ENCODE measurements at regions not wholly inside any gene's neighbourhood (a gene's known extent, or its start where the extent isn't known, plus 50 kb on each side); places are given as distances from the start of the nearest gene placed in this dataset.

- H3K9me2 ChIP-seq (ENCODE audit: insufficient read depth), result no peaks in the 10 kb centered on the region
- no peaks in the 10 kb centered on the region for H3F3A ChIP-seq (replicated peaks; ENCODE audit: low read depth)
- no peaks in the 10 kb centered on the region for H4K20me1 ChIP-seq (replicated peaks; ENCODE audit: insufficient read depth)
- Mint-ChIP-seq H3K9me3 (no peaks in the 10 kb centered on the region), H3K4me1 (no peaks in the 10 kb centered on the region), H3K27ac (no peak overlapping the region), H3K4me3 (no peak overlapping the region), H3K36me3 (ENCODE audit: low read depth) (no peaks in the 10 kb centered on the region), H3K27me3 (ENCODE audit: insufficient read depth, low read depth, poor library complexity) (no peaks in the 10 kb centered on the region)
- no peak overlapping the region for H3K4me2 ChIP-seq
- TF ChIP-seq JUNB (IDR thresholded peaks at IDR 0.05; ENCODE audit: unreplicated experiment), result no peak
- no peak for TF ChIP-seq NANOG (IDR thresholded peaks at IDR 0.05; ENCODE audit: borderline replicate concordance)
- TF ChIP-seq REST (IDR thresholded peaks at IDR 0.05; ENCODE audit: unreplicated experiment), result no peak
- no peak for TF ChIP-seq POLR2AphosphoS5 (IDR thresholded peaks at IDR 0.05; ENCODE audit: low read depth)
- no peak for TF ChIP-seq CREB1 (CRISPR knock-in tag; IDR thresholded peaks at IDR 0.05; ENCODE audit: low read depth)
- no peak for TF ChIP-seq ETS1 (IDR thresholded peaks at IDR 0.05)
- no peak for TF ChIP-seq EZH2phosphoT487 (IDR thresholded peaks at IDR 0.05; ENCODE audit: unreplicated experiment)
- no peaks in the 10 kb centered on the region for H3K4me1 ChIP-seq (ENCODE audit: insufficient read depth)
- H3K4me3 ChIP-seq, result no peak overlapping the region
- ATAC-seq (no peak), DNase-seq (ENCODE audit: low spot score) (no peak)
- no peaks in the 10 kb centered on the region for H3K79me2 ChIP-seq (replicated peaks; ENCODE audit: insufficient read depth)
- no peaks in the 10 kb centered on the region for H3K36me3 ChIP-seq (ENCODE audit: insufficient read depth)
- H3K27ac ChIP-seq (ENCODE audit: low read depth), result no peak overlapping the region
- no peaks in the 10 kb centered on the region for H3K27me3 ChIP-seq (ENCODE audit: insufficient read depth)
- no peak overlapping the region for H2AFZ ChIP-seq
Measured at GRCh38 chr14:41374092-41374491, 232.6 kb upstream of the LRFN5 start.

- Histone ChIP-seq H3K4me2 (no peak overlapping the region), H3K36me3 (ENCODE audit: insufficient read depth) (no peaks in the 10 kb centered on the region), H3K27ac (ENCODE audit: low read depth) (no peak overlapping the region), H3K27me3 (ENCODE audit: insufficient read depth) (no peaks in the 10 kb centered on the region), H4K20me1 (replicated peaks; ENCODE audit: insufficient read depth) (no peaks in the 10 kb centered on the region), H3K4me1 (ENCODE audit: insufficient read depth) (no peaks in the 10 kb centered on the region), H3K9me2 (ENCODE audit: insufficient read depth) (no peaks in the 10 kb centered on the region), H3K79me2 (replicated peaks; ENCODE audit: insufficient read depth) (no peaks in the 10 kb centered on the region), H3K4me3 (no peak overlapping the region), H3F3A (replicated peaks; ENCODE audit: low read depth) (no peaks in the 10 kb centered on the region), H2AFZ (no peak overlapping the region)
- TF ChIP-seq ETS1 (IDR thresholded peaks at IDR 0.05) (peak; percentile 68), POLR2AphosphoS5 (IDR thresholded peaks at IDR 0.05; ENCODE audit: low read depth) (no peak), CTCF (conservative IDR thresholded peaks at IDR 0.05; ENCODE audit: low read depth in 2 of 2) (no peak), CREB1 (CRISPR knock-in tag; IDR thresholded peaks at IDR 0.05; ENCODE audit: low read depth) (no peak), JUNB (IDR thresholded peaks at IDR 0.05; ENCODE audit: unreplicated experiment) (no peak)
- Mint-ChIP-seq H3K36me3 (ENCODE audit: low read depth) (no peaks in the 10 kb centered on the region), H3K27me3 (ENCODE audit: insufficient read depth, low read depth, poor library complexity) (no peaks in the 10 kb centered on the region), H3K9me3 (no peaks in the 10 kb centered on the region), H3K4me1 (peaks cover 2% of the 10 kb centered on the region; the same call in 1 of the 3 replicates), H3K27ac (no peak overlapping the region), H3K4me3 (no peak overlapping the region)
- ATAC-seq (no peak; the same call in 2 of the 3 replicates), DNase-seq (ENCODE audit: low spot score) (peak; percentile 58)
Measured at GRCh38 chr14:41362139-41362538, 244.5 kb upstream of the LRFN5 start.

Data from GM23338 (cell line).